Trophoblast cell (in vitro differentiated cells and primary cell): ENCODE measurements at regions not wholly inside any gene's neighbourhood (a gene's known extent, or its start where the extent isn't known, plus 50 kb on each side); places are given as distances from the start of the nearest gene placed in this dataset.

ENCODE experiments used
- DNase-seq, 2 donors: peaks; one replicate each; pipeline ENCODE4 v3.0.0-alpha.2; 2016
- H2AFZ ChIP-seq: 2 replicates; pipeline ENCODE4 v1.6.1; 2013; ENCODE audit warnings: low read length, moderate library complexity, mild to moderate bottlenecking; ENCODE audit not compliant: insufficient read depth, poor library complexity
- H2AK5ac ChIP-seq: 2 replicates; pipeline ENCODE4 v1.6.1; 2013; ENCODE audit warnings: mild to moderate bottlenecking, low read length
- H2BK120ac ChIP-seq: 2 replicates; pipeline ENCODE4 v1.6.1; 2013; ENCODE audit warnings: low read length, mild to moderate bottlenecking, moderate library complexity; ENCODE audit not compliant: insufficient read depth, poor library complexity
- H2BK12ac ChIP-seq: 2 replicates; pipeline ENCODE4 v1.6.1; 2013; ENCODE audit warnings: mild to moderate bottlenecking, low read length, moderate library complexity
- H2BK5ac ChIP-seq: 2 replicates; pipeline ENCODE4 v1.6.1; 2013; ENCODE audit warnings: low read length, low read depth, moderate library complexity, mild to moderate bottlenecking; ENCODE audit not compliant: poor library complexity
- H3K14ac ChIP-seq: 2 replicates; pipeline ENCODE4 v1.6.1; 2013; ENCODE audit warnings: mild to moderate bottlenecking, low read length
- H3K18ac ChIP-seq: 2 replicates; pipeline ENCODE4 v1.6.1; 2013; ENCODE audit warnings: mild to moderate bottlenecking, low read length
- H3K23ac ChIP-seq: 2 replicates; pipeline ENCODE4 v1.6.1; 2013; ENCODE audit warnings: low read length
- H3K27ac ChIP-seq: 2 replicates; pipeline ENCODE4 v1.5.1; 2013; ENCODE audit warnings: low read depth, mild to moderate bottlenecking, inconsistent platforms, low read length, moderate library complexity
- H3K27me3 ChIP-seq: 2 replicates; pipeline ENCODE4 v1.6.1; 2013; ENCODE audit warnings: inconsistent platforms, mild to moderate bottlenecking, low read length, moderate library complexity; ENCODE audit not compliant: insufficient read depth
- H3K36me3 ChIP-seq, 2 experiments: 1 replicate in 1 of 2; 2 replicates in 1 of 2; pipeline ENCODE4 v1.6.1; 2013; ENCODE audit warnings: low read length in 2 of 2, mild to moderate bottlenecking in 2 of 2, moderate library complexity in 1 of 2; ENCODE audit not compliant: insufficient read depth in 2 of 2, control insufficient read depth in 1 of 2
- H3K4ac ChIP-seq: 2 replicates; pipeline ENCODE4 v1.6.1; 2013; ENCODE audit warnings: low read depth, mild to moderate bottlenecking, low read length, moderate library complexity
- H3K4me1 ChIP-seq, 2 experiments: 1 replicate in 1 of 2; 2 replicates in 1 of 2; pipeline ENCODE4 v1.6.1; 2013; ENCODE audit warnings: low read length in 2 of 2, mild to moderate bottlenecking in 2 of 2, moderate library complexity in 1 of 2; ENCODE audit not compliant: insufficient read depth in 2 of 2, control insufficient read depth in 1 of 2
- H3K4me2 ChIP-seq: 2 replicates; pipeline ENCODE4 v1.6.1; 2013; ENCODE audit warnings: inconsistent platforms, mild to moderate bottlenecking, low read length, moderate library complexity
- H3K4me3 ChIP-seq: 2 replicates; pipeline ENCODE4 v1.5.1; 2013; ENCODE audit warnings: mild to moderate bottlenecking, low read depth, low read length, inconsistent platforms
- H3K79me1 ChIP-seq: one replicate; pipeline ENCODE4 v1.6.1; 2013; ENCODE audit warnings: low read length
- H3K79me2 ChIP-seq: 2 replicates; pipeline ENCODE4 v1.6.1; 2013; ENCODE audit warnings: low read length, mild to moderate bottlenecking; ENCODE audit not compliant: control insufficient read depth, insufficient read depth, poor library complexity
- H3K9ac ChIP-seq: 2 replicates; pipeline ENCODE4 v1.6.1; 2013; ENCODE audit warnings: mild to moderate bottlenecking, low read length
- H3K9me3 ChIP-seq: 2 replicates; pipeline ENCODE4 v1.6.1; 2013; ENCODE audit warnings: low read depth, mild to moderate bottlenecking, control low read depth, inconsistent platforms, low read length; ENCODE audit not compliant: insufficient read depth
- H4K12ac ChIP-seq: 2 replicates; pipeline ENCODE4 v1.6.1; 2013; ENCODE audit warnings: low read depth, mild to moderate bottlenecking, low read length, moderate library complexity
- H4K8ac ChIP-seq: 2 replicates; pipeline ENCODE4 v1.6.1; 2013; ENCODE audit warnings: low read depth, mild to moderate bottlenecking, low read length, moderate library complexity
- H4K91ac ChIP-seq: one replicate; pipeline ENCODE4 v1.6.1; 2013; ENCODE audit warnings: low read depth, mild to moderate bottlenecking, low read length, moderate library complexity
- WGBS: extraction: QIAGEN DNeasy Blood & Tissue Kit; methylation state at CpG from one replicate; pipeline ENCODE4 v1.1.7; 2013; ENCODE audit warnings: missing lambda C conversion rate; ENCODE audit not compliant: insufficient read length, insufficient coverage; ENCODE audit errors: extremely low coverage; 5-methylcytosine and 5-hydroxymethylcytosine counted together

DNA sequence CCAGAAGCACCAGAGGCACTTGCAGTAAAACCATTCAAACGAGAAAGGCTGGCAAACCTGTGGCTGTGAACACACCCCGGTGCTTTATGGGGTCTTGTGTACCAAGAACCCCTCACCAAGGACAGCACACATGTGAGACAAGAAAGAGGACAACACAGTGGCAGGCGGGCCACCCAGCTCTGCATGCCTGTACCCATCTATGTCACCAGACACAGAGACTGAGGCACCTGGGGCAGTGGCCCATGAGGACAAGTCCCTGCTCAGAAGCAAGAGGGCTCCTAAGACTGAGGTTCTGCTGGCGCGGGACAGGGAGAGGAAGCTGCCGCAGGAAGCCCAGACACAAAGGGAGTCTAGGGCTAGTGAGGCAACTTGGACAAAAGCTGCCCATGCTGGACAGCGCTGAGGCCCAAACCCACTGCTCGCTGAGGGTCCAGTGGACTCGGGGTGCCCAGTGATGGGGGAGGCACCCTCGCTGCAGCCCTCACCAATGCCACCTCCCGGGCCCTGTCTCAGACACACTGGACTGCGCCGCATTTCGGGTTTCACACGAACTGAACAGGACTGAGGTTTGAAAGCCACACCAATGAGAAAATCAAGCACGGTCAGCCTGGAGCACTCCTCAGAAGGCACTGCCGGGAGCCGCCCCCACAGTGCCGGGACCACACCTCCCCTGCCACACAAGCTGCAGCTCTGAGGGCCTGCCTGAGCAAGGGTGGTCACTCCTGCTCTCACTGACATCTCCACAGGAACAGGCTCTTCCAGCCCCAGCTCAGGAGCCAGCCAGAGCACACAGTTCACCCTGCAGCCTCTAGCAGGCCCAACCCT is 232.7 kb downstream of the TUBA3C start:
- Histone ChIP-seq H3K27ac (no peak overlapping the region), H3K79me2 (no peaks in the 10 kb centered on the region), H3K4me3 (no peak overlapping the region), H3K79me1 (no peaks in the 10 kb centered on the region), H3K9ac (no peak overlapping the region), H2BK12ac (no peak overlapping the region), H3K27me3 (no peaks in the 10 kb centered on the region), H4K91ac (no peak overlapping the region), H2BK5ac (no peak overlapping the region), H2AK5ac (no peak overlapping the region), H3K4me1 (no peaks in the 10 kb centered on the region), H2AFZ (no peak overlapping the region), H2BK120ac (no peak overlapping the region), H3K23ac (no peak overlapping the region), H4K12ac (no peak overlapping the region), H3K36me3 (no peaks in the 10 kb centered on the region), H3K9me3 (peaks cover 78% of the 10 kb centered on the region), H3K4me2 (no peak overlapping the region), H3K14ac (no peak overlapping the region), H4K8ac (no peak overlapping the region), H3K18ac (no peak overlapping the region), H3K4ac (no peak overlapping the region)
- WGBS = no CpG with 5 or more reads among the region's 19 CpGs
- no peak for DNase-seq

DNA sequence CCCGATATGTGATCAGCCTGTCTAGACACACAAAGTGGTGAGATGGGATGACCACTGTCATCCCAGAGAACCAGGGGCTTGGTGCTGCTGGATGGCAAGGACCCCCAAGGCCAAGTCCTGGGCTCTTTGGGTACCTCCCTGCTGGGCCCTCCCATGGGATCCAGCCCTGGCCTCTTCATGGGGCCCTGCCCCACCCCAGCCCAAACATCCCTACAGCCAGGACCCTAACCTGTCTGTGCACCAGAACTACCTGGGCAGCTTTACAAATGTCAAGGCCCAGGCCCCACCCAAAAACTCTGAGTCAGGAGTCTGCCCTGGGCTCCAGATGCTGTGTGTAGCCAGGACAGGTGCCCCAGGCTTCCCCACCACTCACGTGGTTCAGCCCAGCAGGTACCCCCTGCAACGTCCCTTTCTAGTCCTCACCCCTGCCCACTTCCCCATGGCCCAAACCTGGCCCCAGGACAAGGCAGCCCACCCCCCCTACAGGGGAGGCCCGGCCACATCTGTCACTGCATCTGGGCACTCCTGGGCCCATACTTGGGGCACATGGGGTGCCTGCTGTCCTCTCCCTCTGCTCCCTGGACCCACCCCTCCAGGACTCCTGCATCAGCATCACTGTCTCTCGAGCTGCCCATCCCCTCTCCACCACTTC is 233.5 kb downstream of the TUBA3C start:
- H4K91ac ChIP-seq = no peak overlapping the region
- H3K9ac ChIP-seq = no peak overlapping the region
- DNase-seq = no peak
- no peak overlapping the region for H3K4me3 ChIP-seq
- no peak overlapping the region for H4K8ac ChIP-seq
- H3K36me3 ChIP-seq = no peaks in the 10 kb centered on the region
- H2BK5ac ChIP-seq = no peak overlapping the region
- H3K18ac ChIP-seq = no peak overlapping the region
- no peak overlapping the region for H3K4me2 ChIP-seq
- H2AK5ac ChIP-seq = no peak overlapping the region
- no peaks in the 10 kb centered on the region for H3K4me1 ChIP-seq
- no peaks in the 10 kb centered on the region for H3K79me2 ChIP-seq
- no peak overlapping the region for H3K23ac ChIP-seq
- WGBS = no CpG with 5 or more reads among the region's 5 CpGs
- H3K14ac ChIP-seq = no peak overlapping the region
- H2AFZ ChIP-seq = no peak overlapping the region
- H3K79me1 ChIP-seq = no peaks in the 10 kb centered on the region
- H3K4ac ChIP-seq = no peak overlapping the region
- H3K27ac ChIP-seq = no peak overlapping the region
- H4K12ac ChIP-seq = no peak overlapping the region
- no peak overlapping the region for H2BK120ac ChIP-seq
- H3K9me3 ChIP-seq = peaks cover 79% of the 10 kb centered on the region
- no peak overlapping the region for H2BK12ac ChIP-seq
- no peaks in the 10 kb centered on the region for H3K27me3 ChIP-seq

DNA sequence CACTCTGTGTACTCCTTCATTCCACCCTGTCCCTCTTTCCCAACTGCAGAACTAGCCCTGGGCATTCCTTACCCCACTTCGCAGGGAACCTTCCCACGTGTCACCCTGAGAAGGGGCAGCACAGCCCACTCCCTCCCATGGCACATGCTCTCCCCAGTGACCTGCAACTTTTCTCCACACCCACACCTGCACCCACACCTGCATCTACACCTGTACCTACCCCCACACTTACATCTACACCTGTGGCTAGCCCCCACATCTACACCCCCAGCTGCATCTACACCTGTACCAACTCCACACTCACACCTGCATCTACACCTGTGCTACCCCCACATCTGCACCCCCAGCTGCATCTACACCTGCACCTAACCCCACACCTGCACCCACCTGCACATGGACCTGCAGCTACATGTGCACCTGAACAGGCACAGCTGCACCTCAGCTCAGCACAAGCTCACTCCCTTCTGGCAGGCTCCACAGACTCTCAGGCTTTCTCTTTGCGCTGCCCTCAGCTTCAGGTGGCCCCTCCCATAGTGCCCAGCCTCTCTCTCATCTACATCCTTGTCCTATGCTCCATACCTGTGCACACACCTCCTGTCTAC is 234.1 kb downstream of the TUBA3C start:
- no peak overlapping the region for H4K91ac ChIP-seq
- no CpG with 5 or more reads among the region's 3 CpGs for WGBS
- H3K79me2 ChIP-seq = no peaks in the 10 kb centered on the region
- no peak overlapping the region for H2BK120ac ChIP-seq
- H3K9me3 ChIP-seq = peaks cover 74% of the 10 kb centered on the region
- H2BK5ac ChIP-seq = no peak overlapping the region
- no peak overlapping the region for H3K23ac ChIP-seq
- H3K36me3 ChIP-seq = no peaks in the 10 kb centered on the region
- no peak overlapping the region for H2BK12ac ChIP-seq
- no peak overlapping the region for H4K12ac ChIP-seq
- no peak for DNase-seq
- H3K9ac ChIP-seq = no peak overlapping the region
- no peaks in the 10 kb centered on the region for H3K79me1 ChIP-seq
- H3K18ac ChIP-seq = no peak overlapping the region
- no peaks in the 10 kb centered on the region for H3K27me3 ChIP-seq
- H3K4me2 ChIP-seq = no peak overlapping the region
- peak overlapping the region; percentile 18 for H3K4me3 ChIP-seq
- no peak overlapping the region for H3K4ac ChIP-seq
- H3K27ac ChIP-seq = no peak overlapping the region
- H2AFZ ChIP-seq = no peak overlapping the region
- no peak overlapping the region for H3K14ac ChIP-seq
- no peak overlapping the region for H2AK5ac ChIP-seq
- no peaks in the 10 kb centered on the region for H3K4me1 ChIP-seq
- no peak overlapping the region for H4K8ac ChIP-seq

DNA sequence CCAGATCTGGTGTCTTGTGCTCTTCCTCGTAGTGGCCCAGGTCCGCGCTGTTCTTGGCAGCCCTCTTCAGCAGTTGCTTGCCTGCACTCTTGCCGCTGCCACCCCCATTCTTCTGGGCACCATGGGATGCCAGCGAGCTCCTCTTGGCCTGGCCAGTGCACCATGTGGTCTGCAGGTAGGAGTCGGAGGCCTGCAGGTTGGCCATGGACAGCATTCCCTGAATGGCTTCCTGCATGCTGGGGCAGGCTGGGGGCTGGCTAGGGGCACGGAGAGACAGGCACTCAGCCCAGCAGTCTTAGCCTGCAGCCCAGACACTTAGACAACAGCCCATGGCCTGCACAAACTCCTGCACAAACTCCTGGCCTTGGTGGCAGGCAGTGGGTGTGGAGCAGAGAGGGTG is 234.9 kb downstream of the TUBA3C start:
- no peak overlapping the region for H3K27ac ChIP-seq
- no peak overlapping the region for H3K4ac ChIP-seq
- H3K79me1 ChIP-seq = no peaks in the 10 kb centered on the region
- WGBS = no CpG with 5 or more reads among the region's 7 CpGs
- no peaks in the 10 kb centered on the region for H3K79me2 ChIP-seq
- H2AK5ac ChIP-seq = no peak overlapping the region
- H2AFZ ChIP-seq = no peak overlapping the region
- H2BK120ac ChIP-seq = no peak overlapping the region
- H3K9ac ChIP-seq = no peak overlapping the region
- H3K14ac ChIP-seq = no peak overlapping the region
- no peaks in the 10 kb centered on the region for H3K27me3 ChIP-seq
- no peak for DNase-seq
- no peaks in the 10 kb centered on the region for H3K36me3 ChIP-seq
- no peak overlapping the region for H4K91ac ChIP-seq
- H2BK5ac ChIP-seq = no peak overlapping the region
- no peak overlapping the region for H3K18ac ChIP-seq
- H3K4me3 ChIP-seq = no peak overlapping the region
- no peak overlapping the region for H3K23ac ChIP-seq
- H3K9me3 ChIP-seq = peaks cover 67% of the 10 kb centered on the region
- H4K8ac ChIP-seq = no peak overlapping the region
- no peaks in the 10 kb centered on the region for H3K4me1 ChIP-seq
- H2BK12ac ChIP-seq = no peak overlapping the region
- H4K12ac ChIP-seq = no peak overlapping the region
- no peak overlapping the region for H3K4me2 ChIP-seq
